ENCODE measurements at regions not wholly inside any gene's neighbourhood (a gene's known extent, or its start where the extent isn't known, plus 50 kb on each side); places are given as distances from the start of the nearest gene placed in this dataset.

DNA sequence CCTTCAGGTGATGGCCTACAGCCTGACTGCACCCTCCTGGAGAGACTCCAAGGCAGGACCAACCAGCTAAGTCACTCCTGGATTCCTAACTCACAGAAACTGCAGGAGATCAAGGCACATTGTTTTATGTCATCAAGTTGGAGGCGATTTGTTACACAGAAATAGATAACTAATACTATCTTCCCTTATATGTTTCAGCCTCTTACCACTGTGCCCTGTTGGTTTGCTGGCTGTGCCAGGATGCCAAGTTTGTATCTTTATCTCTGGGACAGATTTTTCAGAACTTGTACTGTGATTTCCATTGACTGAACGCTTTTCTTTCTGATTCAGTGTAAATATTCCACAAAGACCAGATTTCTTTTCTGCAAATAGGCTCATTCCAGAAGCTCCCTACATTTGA is 76.2 kb upstream of the OPCML start:
- ChIA-PET CTCF (no interaction called here), POLR2A (no interaction called here)
- Histone ChIP-seq H3K27me3 (ENCODE audit: control insufficient read depth, insufficient read depth, low read length) (no peaks in the 10 kb centered on the region), H3K9me3 (ENCODE audit: control insufficient read depth, insufficient read depth, low read depth, low read length) (no peaks in the 10 kb centered on the region), H3K4me3 (ENCODE audit: low read depth in 2 of 2, low read length in 2 of 2) (no peak overlapping the region), H3K27ac (ENCODE audit: low read length) (no peak overlapping the region), H3K4me1 (ENCODE audit: control insufficient read depth, insufficient read depth, low read length) (no peaks in the 10 kb centered on the region), H3K36me3 (ENCODE audit: control insufficient read depth, insufficient read depth, low read length) (no peaks in the 10 kb centered on the region)
- no peak for DNase-seq (ENCODE audit: low read depth, low spot score)
- intact Hi-C loops (cut with micrococcal nuclease; ENCODE audit: unreplicated experiment) (no loop called here), in situ Hi-C loops (cut with HindIII; ENCODE audit: low pct_unique_long_range_greater_than_20kb, low sequenced_read_pairs) (no loop called here)
- BruUV-seq (replicated peaks): no TSS peak
- no peak for ATAC-seq
- TF ChIP-seq SIN3A (IDR thresholded peaks at IDR 0.05; ENCODE audit: borderline replicate concordance, insufficient read depth, low read depth, low read length) (no peak), POLR2AphosphoS5 (IDR thresholded peaks at IDR 0.05; ENCODE audit: low read depth, low read length) (no peak)
- TF ChIP-seq, protein P1, sequence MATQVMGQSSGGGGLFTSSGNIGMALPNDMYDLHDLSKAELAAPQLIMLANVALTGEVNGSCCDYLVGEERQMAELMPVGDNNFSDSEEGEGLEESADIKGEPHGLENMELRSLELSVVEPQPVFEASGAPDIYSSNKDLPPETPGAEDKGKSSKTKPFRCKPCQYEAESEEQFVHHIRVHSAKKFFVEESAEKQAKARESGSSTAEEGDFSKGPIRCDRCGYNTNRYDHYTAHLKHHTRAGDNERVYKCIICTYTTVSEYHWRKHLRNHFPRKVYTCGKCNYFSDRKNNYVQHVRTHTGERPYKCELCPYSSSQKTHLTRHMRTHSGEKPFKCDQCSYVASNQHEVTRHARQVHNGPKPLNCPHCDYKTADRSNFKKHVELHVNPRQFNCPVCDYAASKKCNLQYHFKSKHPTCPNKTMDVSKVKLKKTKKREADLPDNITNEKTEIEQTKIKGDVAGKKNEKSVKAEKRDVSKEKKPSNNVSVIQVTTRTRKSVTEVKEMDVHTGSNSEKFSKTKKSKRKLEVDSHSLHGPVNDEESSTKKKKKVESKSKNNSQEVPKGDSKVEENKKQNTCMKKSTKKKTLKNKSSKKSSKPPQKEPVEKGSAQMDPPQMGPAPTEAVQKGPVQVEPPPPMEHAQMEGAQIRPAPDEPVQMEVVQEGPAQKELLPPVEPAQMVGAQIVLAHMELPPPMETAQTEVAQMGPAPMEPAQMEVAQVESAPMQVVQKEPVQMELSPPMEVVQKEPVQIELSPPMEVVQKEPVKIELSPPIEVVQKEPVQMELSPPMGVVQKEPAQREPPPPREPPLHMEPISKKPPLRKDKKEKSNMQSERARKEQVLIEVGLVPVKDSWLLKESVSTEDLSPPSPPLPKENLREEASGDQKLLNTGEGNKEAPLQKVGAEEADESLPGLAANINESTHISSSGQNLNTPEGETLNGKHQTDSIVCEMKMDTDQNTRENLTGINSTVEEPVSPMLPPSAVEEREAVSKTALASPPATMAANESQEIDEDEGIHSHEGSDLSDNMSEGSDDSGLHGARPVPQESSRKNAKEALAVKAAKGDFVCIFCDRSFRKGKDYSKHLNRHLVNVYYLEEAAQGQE (IDR thresholded peaks at IDR 0.05; ENCODE audit: insufficient read depth in 1 of 2, low read depth in 2 of 2, low read length in 1 of 2): no peak
- TF ChIP-seq, protein P2, sequence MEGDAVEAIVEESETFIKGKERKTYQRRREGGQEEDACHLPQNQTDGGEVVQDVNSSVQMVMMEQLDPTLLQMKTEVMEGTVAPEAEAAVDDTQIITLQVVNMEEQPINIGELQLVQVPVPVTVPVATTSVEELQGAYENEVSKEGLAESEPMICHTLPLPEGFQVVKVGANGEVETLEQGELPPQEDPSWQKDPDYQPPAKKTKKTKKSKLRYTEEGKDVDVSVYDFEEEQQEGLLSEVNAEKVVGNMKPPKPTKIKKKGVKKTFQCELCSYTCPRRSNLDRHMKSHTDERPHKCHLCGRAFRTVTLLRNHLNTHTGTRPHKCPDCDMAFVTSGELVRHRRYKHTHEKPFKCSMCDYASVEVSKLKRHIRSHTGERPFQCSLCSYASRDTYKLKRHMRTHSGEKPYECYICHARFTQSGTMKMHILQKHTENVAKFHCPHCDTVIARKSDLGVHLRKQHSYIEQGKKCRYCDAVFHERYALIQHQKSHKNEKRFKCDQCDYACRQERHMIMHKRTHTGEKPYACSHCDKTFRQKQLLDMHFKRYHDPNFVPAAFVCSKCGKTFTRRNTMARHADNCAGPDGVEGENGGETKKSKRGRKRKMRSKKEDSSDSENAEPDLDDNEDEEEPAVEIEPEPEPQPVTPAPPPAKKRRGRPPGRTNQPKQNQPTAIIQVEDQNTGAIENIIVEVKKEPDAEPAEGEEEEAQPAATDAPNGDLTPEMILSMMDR (IDR thresholded peaks at IDR 0.05): no peak

DNA sequence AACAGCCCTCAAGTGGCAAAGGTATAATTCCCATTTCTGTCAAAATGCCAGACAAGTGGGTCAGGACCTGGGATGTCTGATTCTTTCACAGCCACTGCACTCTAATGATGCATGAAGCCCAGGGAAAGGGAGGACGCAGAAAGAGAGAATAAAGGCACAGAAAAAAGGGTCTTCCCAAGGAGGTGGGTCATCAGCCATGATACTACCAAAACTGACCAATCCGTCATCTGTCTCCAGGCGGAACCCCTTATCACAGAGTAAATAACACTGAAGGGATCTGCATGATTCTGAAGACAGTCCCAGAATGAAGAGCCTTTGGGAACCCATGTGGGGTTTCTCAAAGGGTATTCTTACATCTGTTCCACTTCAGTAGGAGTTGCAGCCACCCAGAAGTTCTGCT is 73.8 kb upstream of the OPCML start:
- POLR2A ChIA-PET: no interaction called here
- TF ChIP-seq, protein P1 (IDR thresholded peaks at IDR 0.05; ENCODE audit: insufficient read depth in 1 of 2, low read depth in 2 of 2, low read length in 1 of 2): no peak
- TF ChIP-seq POLR2AphosphoS5 (IDR thresholded peaks at IDR 0.05; ENCODE audit: low read depth, low read length): no peak
- TF ChIP-seq SIN3A (IDR thresholded peaks at IDR 0.05; ENCODE audit: borderline replicate concordance, insufficient read depth, low read depth, low read length): no peak
- no peak for TF ChIP-seq TCF7L2 (IDR thresholded peaks at IDR 0.05; ENCODE audit: low read depth, low read length)
- ATAC-seq: no peak
- in situ Hi-C loops (cut with HindIII; ENCODE audit: low pct_unique_long_range_greater_than_20kb, low sequenced_read_pairs) (no loop called here), intact Hi-C loops (cut with micrococcal nuclease; ENCODE audit: unreplicated experiment) (no loop called here)
- Histone ChIP-seq H3K27ac (ENCODE audit: low read length) (no peak overlapping the region), H3K4me3 (ENCODE audit: low read depth in 2 of 2, low read length in 2 of 2) (no peak overlapping the region), H3K36me3 (ENCODE audit: control insufficient read depth, insufficient read depth, low read length) (no peaks in the 10 kb centered on the region), H3K4me1 (ENCODE audit: control insufficient read depth, insufficient read depth, low read length) (no peaks in the 10 kb centered on the region), H3K9me3 (ENCODE audit: control insufficient read depth, insufficient read depth, low read depth, low read length) (no peaks in the 10 kb centered on the region), H3K27me3 (ENCODE audit: control insufficient read depth, insufficient read depth, low read length) (no peaks in the 10 kb centered on the region)
- CTCF ChIA-PET: no interaction called here
- DNase-seq (ENCODE audit: low read depth, low spot score): no peak
- BruUV-seq (replicated peaks): no TSS peak

Data from Panc1 (cell line).